Loucy (cell line): ENCODE measurements at regions not wholly inside any gene's neighbourhood (a gene's known extent, or its start where the extent isn't known, plus 50 kb on each side); places are given as distances from the start of the nearest gene placed in this dataset.

ENCODE experiments used
- H2AFZ ChIP-seq: fragments of 200-600 bp; sonication (generic); 2 replicates; pipeline ENCODE4 v1.6.0; 2016; ENCODE audit warnings: antibody characterized with exemption, mild to moderate bottlenecking, low read length, moderate library complexity
- H3F3A ChIP-seq: fragments of 200-600 bp; 2 replicates; pipeline ENCODE4 v1.6.0; 2016; ENCODE audit warnings: antibody characterized with exemption, low read depth, mild to moderate bottlenecking
- H3K27me3 ChIP-seq: fragments of 200-600 bp; sonication (generic); 2 replicates; pipeline ENCODE4 v1.6.1; 2014; ENCODE audit warnings: low read length, mild to moderate bottlenecking; ENCODE audit not compliant: insufficient read depth, poor library complexity, severe bottlenecking
- H3K36me3 ChIP-seq: fragments of 200-600 bp; sonication (generic); 2 replicates; pipeline ENCODE4 v1.6.1; 2016; ENCODE audit warnings: low read length; ENCODE audit not compliant: insufficient read depth
- H3K4me1 ChIP-seq: fragments of 200-600 bp; sonication (generic); 2 replicates; pipeline ENCODE4 v1.5.1; 2014; ENCODE audit warnings: low read length, mild to moderate bottlenecking; ENCODE audit not compliant: insufficient read depth, poor library complexity, severe bottlenecking
- H3K4me2 ChIP-seq: fragments of 200-600 bp; sonication (generic); 2 replicates; pipeline ENCODE4 v1.6.0; 2014; ENCODE audit warnings: antibody characterized with exemption, low read length, low read depth, mild to moderate bottlenecking; ENCODE audit not compliant: poor library complexity, severe bottlenecking
- H3K4me3 ChIP-seq: fragments of 200-600 bp; sonication (generic); 2 replicates; pipeline ENCODE4 v1.5.1; 2014; ENCODE audit warnings: low read length, mild to moderate bottlenecking, mixed read lengths; ENCODE audit not compliant: poor library complexity, severe bottlenecking
- H3K79me2 ChIP-seq: fragments of 200-600 bp; sonication (generic); 2 replicates; pipeline ENCODE4 v1.6.1; 2014; ENCODE audit warnings: low read length; ENCODE audit not compliant: insufficient read depth
- H3K9ac ChIP-seq: fragments of 200-600 bp; sonication (generic); 2 replicates; pipeline ENCODE4 v1.6.0; 2014; ENCODE audit warnings: mild to moderate bottlenecking, low read depth, low read length, moderate library complexity; ENCODE audit not compliant: poor library complexity, severe bottlenecking
- H3K9me2 ChIP-seq: fragments of 200-600 bp; sonication (generic); replicated peaks from 2 replicates; pipeline ENCODE4 v1.6.1; 2016; ENCODE audit warnings: low read depth, low read length, mixed read lengths
- H3K9me3 ChIP-seq: fragments of 200-600 bp; sonication (generic); 2 replicates; pipeline ENCODE4 v1.6.1; 2014; ENCODE audit warnings: mild to moderate bottlenecking, antibody characterized with exemption, low read length, low read depth; ENCODE audit not compliant: insufficient read depth
- H4K20me1 ChIP-seq: fragments of 200-600 bp; sonication (generic); 2 replicates; pipeline ENCODE4 v1.6.0; 2014; ENCODE audit warnings: antibody characterized with exemption, low read length, mild to moderate bottlenecking; ENCODE audit not compliant: insufficient read depth, poor library complexity, severe bottlenecking
- CTCF ChIP-seq: fragments of 200-600 bp; sonication (generic); conservative IDR thresholded peaks from 2 replicates; pipeline ENCODE4 v1.5.1; 2014; ENCODE audit warnings: mild to moderate bottlenecking, antibody characterized with exemption, low read length
- EZH2phosphoT487 ChIP-seq: fragments of 200-600 bp; IDR thresholded peaks from 2 replicates; pipeline ENCODE4 v1.6.1; 2018; ENCODE audit warnings: antibody characterized with exemption, mild to moderate bottlenecking, moderate library complexity, borderline replicate concordance

- no peak overlapping the region for H3K9ac ChIP-seq
- H3K4me2 ChIP-seq: no peak overlapping the region
- no peaks in the 10 kb centered on the region for H3K27me3 ChIP-seq
- H3K9me3 ChIP-seq: no peaks in the 10 kb centered on the region
- H2AFZ ChIP-seq: no peak overlapping the region
- TF ChIP-seq EZH2phosphoT487: no peak
- no peak for TF ChIP-seq CTCF
- no peaks in the 10 kb centered on the region for H3K79me2 ChIP-seq
- H3K4me1 ChIP-seq: no peaks in the 10 kb centered on the region
- no peaks in the 10 kb centered on the region for H4K20me1 ChIP-seq
- no peaks in the 10 kb centered on the region for H3F3A ChIP-seq
- H3K4me3 ChIP-seq: no peak overlapping the region
- no peaks in the 10 kb centered on the region for H3K36me3 ChIP-seq
- no peaks in the 10 kb centered on the region for H3K9me2 ChIP-seq
Observed at GRCh38 chr3:159001711-159002110, 199.9 kb downstream of the MFSD1 start.

GRCh38 chr3:159005137-159005536, 203.3 kb downstream of the MFSD1 start:
- no peaks in the 10 kb centered on the region for H3K4me1 ChIP-seq
- no peaks in the 10 kb centered on the region for H3K27me3 ChIP-seq
- H3F3A ChIP-seq: no peaks in the 10 kb centered on the region
- no peaks in the 10 kb centered on the region for H3K79me2 ChIP-seq
- no peaks in the 10 kb centered on the region for H4K20me1 ChIP-seq
- no peak overlapping the region for H3K4me3 ChIP-seq
- no peak overlapping the region for H2AFZ ChIP-seq
- no peaks in the 10 kb centered on the region for H3K9me2 ChIP-seq
- no peaks in the 10 kb centered on the region for H3K36me3 ChIP-seq
- no peaks in the 10 kb centered on the region for H3K9me3 ChIP-seq
- TF ChIP-seq EZH2phosphoT487 (no peak), CTCF (no peak)
- H3K4me2 ChIP-seq: no peak overlapping the region
- H3K9ac ChIP-seq: no peak overlapping the region

- Histone ChIP-seq H3K79me2 (no peaks in the 10 kb centered on the region), H4K20me1 (no peaks in the 10 kb centered on the region), H3K4me3 (no peak overlapping the region), H3K4me1 (no peaks in the 10 kb centered on the region), H3K9me2 (no peaks in the 10 kb centered on the region), H3K9ac (no peak overlapping the region), H3F3A (no peaks in the 10 kb centered on the region), H3K27me3 (no peaks in the 10 kb centered on the region), H2AFZ (no peak overlapping the region), H3K4me2 (no peak overlapping the region), H3K9me3 (no peaks in the 10 kb centered on the region), H3K36me3 (no peaks in the 10 kb centered on the region)
- TF ChIP-seq EZH2phosphoT487 (no peak), CTCF (no peak)
Observed at GRCh38 chr3:159007331-159007730, 205.5 kb downstream of the MFSD1 start.
